GM12864 (cell line): ENCODE measurements at regions not wholly inside any gene's neighbourhood (a gene's known extent, or its start where the extent isn't known, plus 50 kb on each side); places are given as distances from the start of the nearest gene placed in this dataset.

Source experiments
- DNase-seq: peaks from one replicate; pipeline ENCODE4 v3.0.0-alpha.2; 2011; ENCODE audit warnings: low read depth
- H3K4me3 ChIP-seq: 2 replicates; pipeline ENCODE4 v1.5.1; 2011; ENCODE audit warnings: mild to moderate bottlenecking, low read depth, low read length, control low read depth
- CTCF ChIP-seq: IDR thresholded peaks from 2 replicates; pipeline ENCODE4 v1.5.1; 2011; ENCODE audit warnings: low read depth, mild to moderate bottlenecking, moderate library complexity, low read length, control low read depth, inconsistent platforms; ENCODE audit errors: missing control alignments

- no peak overlapping the region for H3K4me3 ChIP-seq
- DNase-seq, result no peak
- no peak for TF ChIP-seq CTCF
Observed at GRCh38 chr21:28111151-28111619, 881.5 kb downstream of the LTN1 start.

DNA sequence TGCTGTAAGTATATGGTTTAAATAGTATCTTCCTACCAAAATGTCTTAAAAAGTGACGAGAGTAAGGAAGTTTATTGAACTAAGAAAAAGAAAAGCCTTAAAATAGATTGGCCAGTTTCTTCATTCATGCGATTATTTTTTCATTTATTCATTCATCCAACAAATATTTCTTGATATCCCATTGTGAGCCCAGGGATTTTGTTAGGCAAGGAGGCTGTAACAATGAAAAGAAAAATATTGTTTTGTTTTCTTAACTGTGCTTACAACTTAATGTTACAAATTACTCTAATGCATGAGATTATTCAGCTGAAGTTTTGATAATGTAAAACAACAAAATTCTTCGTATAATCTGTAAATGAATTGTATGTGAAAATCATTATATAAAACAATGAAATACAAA is 882.0 kb downstream of the LTN1 start:
- no peak for DNase-seq
- TF ChIP-seq CTCF, result no peak
- H3K4me3 ChIP-seq, result no peak overlapping the region

- TF ChIP-seq CTCF, result no peak
- H3K4me3 ChIP-seq, result no peak overlapping the region
- DNase-seq, result no peak
Observed at GRCh38 chr21:28110074-28110473, 882.6 kb downstream of the LTN1 start.

- no peak for TF ChIP-seq CTCF
- H3K4me3 ChIP-seq, result no peak overlapping the region
- no peak for DNase-seq
Observed at GRCh38 chr21:28106370-28106890, 886.2 kb downstream of the LTN1 start.

DNA sequence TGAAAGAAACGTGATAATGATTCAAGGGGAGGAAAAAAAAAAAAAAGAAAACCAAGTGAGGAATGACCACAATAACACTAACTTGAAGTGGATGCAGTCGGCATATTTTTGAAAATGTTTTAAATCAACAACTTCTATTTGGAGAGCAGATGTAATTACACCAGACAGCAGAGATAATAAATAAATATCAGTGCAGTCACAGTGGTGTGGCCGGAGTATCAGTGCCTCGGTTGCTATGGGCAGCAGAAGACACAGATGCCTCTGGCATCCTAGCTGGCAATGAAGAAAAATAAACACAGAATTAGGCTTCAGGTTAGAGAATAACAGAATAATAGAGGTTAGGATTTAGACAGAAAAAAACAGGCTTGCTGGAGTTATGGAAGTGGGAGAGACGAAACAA is 888.3 kb downstream of the LTN1 start:
- DNase-seq, result no peak
- no peak overlapping the region for H3K4me3 ChIP-seq
- TF ChIP-seq CTCF, result no peak

DNA sequence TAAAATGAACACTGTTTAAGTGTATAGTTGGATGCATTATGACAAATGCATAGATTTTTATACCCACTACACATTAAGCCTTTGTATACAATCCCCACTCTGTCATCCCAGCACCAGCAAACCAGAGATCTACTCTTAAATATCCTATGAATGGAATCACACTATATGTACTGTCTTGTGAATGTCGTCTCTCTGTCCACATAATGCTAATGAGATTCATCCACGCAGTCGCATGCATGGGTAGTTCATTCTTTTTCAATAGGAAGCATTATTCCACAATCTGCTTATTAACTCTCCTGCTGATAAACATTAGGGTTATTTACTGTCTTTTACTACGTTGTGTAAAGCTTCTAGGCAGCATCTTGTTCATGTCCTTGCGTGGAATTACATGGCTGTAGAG is 892.3 kb downstream of the LTN1 start:
- DNase-seq, result no peak

More for the DNA sequence above, 892.3 kb downstream of the LTN1 start:
- no peak overlapping the region for H3K4me3 ChIP-seq
- no peak for TF ChIP-seq CTCF
